K562 (cell line): ENCODE measurements at regions not wholly inside any gene's neighbourhood (a gene's known extent, or its start where the extent isn't known, plus 50 kb on each side); places are given as distances from the start of the nearest gene placed in this dataset.

ENCODE experiments used
- ATAC-seq: fragments of 200-7000 bp; cut with Tn5 transposase; 3 replicates; pipeline ENCODE4 v1.9.1; 2020; ENCODE audit warnings: moderate library complexity
- BruUV-seq: library from RNA; stranded (reverse); fragments of 400-500 nt; replicated peaks from 2 replicates; lab custom pipeline; 2021; lab: Mats Ljungman, UMichigan
- CTCF ChIA-PET: fragments of 300-600 bp; formaldehyde crosslinking; extraction: SDS; loops from one replicate; lab custom pipeline; 2021; ENCODE audit warnings: low intra/inter-chr PET ratio; lab: Yijun Ruan, JAX
- POLR2A ChIA-PET: fragments of 300-600, 350-650 bp; sonication (Branson Sonifier 250); formaldehyde crosslinking; extraction: SDS; loops from one replicate; lab custom pipeline; 2021; ENCODE audit warnings: antibody characterized with exemption, inconsistent platforms; lab: Yijun Ruan, JAX
- DNase-seq, 4 experiments: peaks; one replicate each; pipeline versions ENCODE4 v3.0.0 to v3.0.0-alpha.2; 2011 to 2018; ENCODE audit warnings: low spot score in 3 of 4, mixed read lengths in 3 of 4; ENCODE audit errors: extremely low read depth in 1 of 4
- FAIRE-seq: peaks from 2 replicates; lab custom pipeline; 2011; peaks lifted over from hg19 to GRCh38; lab: Jason Lieb, UNC
- H2AFZ ChIP-seq: 2 replicates; pipeline ENCODE4 v1.6.0; 2011; ENCODE audit warnings: low read depth, low read length, control low read depth, inconsistent platforms
- H3K27ac ChIP-seq: fragments of 200-600 bp; 3 replicates; pipeline ENCODE4 v1.8.0; 2011; ENCODE audit warnings: low read depth, mild to moderate bottlenecking, control low read depth, inconsistent platforms, low read length, moderate library complexity, mixed read lengths; ENCODE audit errors: extremely low read depth
- H3K27me3 ChIP-seq, 2 experiments: fragments of 300-600 bp in 1 of 2; 2 replicates in 1 of 2; 3 replicates in 1 of 2; pipeline versions ENCODE4 v1.6.0 to v1.8.0; 2011; ENCODE audit warnings: inconsistent platforms in 2 of 2, low read length in 2 of 2, mild to moderate bottlenecking in 1 of 2, mixed read lengths in 1 of 2, moderate library complexity in 1 of 2; ENCODE audit not compliant: control insufficient read depth in 2 of 2, insufficient read depth in 2 of 2
- H3K36me3 ChIP-seq: fragments of 300-600 bp; 3 replicates; pipeline ENCODE4 v1.8.0; 2011; ENCODE audit warnings: mild to moderate bottlenecking, low read length, inconsistent platforms; ENCODE audit not compliant: control insufficient read depth, insufficient read depth
- H3K4me1 ChIP-seq, 2 experiments: fragments of 200-600 bp in 1 of 2; replicated peaks in 1 of 2; 2 replicates in 1 of 2; 3 replicates in 1 of 2; pipeline versions ENCODE4 v1.5.1 to v1.8.0; 2011; ENCODE audit warnings: inconsistent platforms in 2 of 2, low read length in 2 of 2, mild to moderate bottlenecking in 1 of 2, mixed read lengths in 1 of 2, moderate library complexity in 1 of 2; ENCODE audit not compliant: control insufficient read depth in 2 of 2, insufficient read depth in 2 of 2
- H3K4me2 ChIP-seq: 2 replicates; pipeline ENCODE4 v1.6.1; 2011; ENCODE audit warnings: low read length, control low read depth, inconsistent platforms, mixed read lengths; ENCODE audit not compliant: insufficient read depth
- H3K4me3 ChIP-seq: fragments of 200-600 bp; sonication (generic), shearing (Covaris generic); 2 replicates; pipeline ENCODE4 v1.5.1; 2016; ENCODE audit warnings: control low read depth, inconsistent platforms
- H3K79me2 ChIP-seq: fragments of 200-600 bp; 3 replicates; pipeline ENCODE4 v1.8.0; 2011; ENCODE audit warnings: low read length, inconsistent platforms; ENCODE audit not compliant: control insufficient read depth, insufficient read depth
- H3K9ac ChIP-seq, 2 experiments: 2 replicates each; pipeline versions ENCODE4 v1.6.0 to v1.6.1; 2011; ENCODE audit warnings: low read depth in 2 of 2, low read length in 2 of 2, control low read depth in 1 of 2, inconsistent platforms in 1 of 2, mild to moderate bottlenecking in 1 of 2, mixed read lengths in 1 of 2; ENCODE audit not compliant: insufficient read depth in 1 of 2
- H3K9me1 ChIP-seq: one replicate; pipeline ENCODE4 v1.6.0; 2011; ENCODE audit warnings: inconsistent platforms, mild to moderate bottlenecking, low read length, moderate library complexity; ENCODE audit not compliant: control insufficient read depth, insufficient read depth
- H3K9me3 ChIP-seq: replicated peaks from 2 replicates; pipeline ENCODE4 v1.5.1; 2011; ENCODE audit warnings: low read depth, low read length, inconsistent platforms; ENCODE audit not compliant: control insufficient read depth, insufficient read depth
- H4K20me1 ChIP-seq: replicated peaks from 2 replicates; pipeline ENCODE4 v1.6.1; 2011; ENCODE audit warnings: low read length, inconsistent platforms, mixed read lengths; ENCODE audit not compliant: control insufficient read depth, insufficient read depth
- ATF7 ChIP-seq: fragments of 450-650 bp; IDR thresholded peaks from 2 replicates; pipeline ENCODE4 v1.7.1; 2014; ENCODE audit warnings: mild to moderate bottlenecking, moderate library complexity
- CEBPB ChIP-seq: fragments of 450-650 bp; IDR thresholded peaks from 2 replicates; pipeline ENCODE4 v1.6.1; 2016; ENCODE audit warnings: missing genetic modification characterization, missing compliant biosample characterization
- DPF2 ChIP-seq: fragments of 450-650 bp; IDR thresholded peaks from 2 replicates; pipeline ENCODE4 v1.6.1; 2016
- FOS ChIP-seq: IDR thresholded peaks from 3 replicates; pipeline ENCODE4 v1.6.1; 2011; ENCODE audit not compliant: insufficient read length; ENCODE audit errors: extremely low read depth
- KLF6 ChIP-seq: fragments of 250-450 bp; sonication (Bioruptor Pico); IDR thresholded peaks from 2 replicates; pipeline ENCODE4 v1.4.0; 2020; ENCODE audit warnings: mild to moderate bottlenecking, moderate library complexity, borderline replicate concordance
- RBM15 ChIP-seq: fragments of 200-400 bp; formaldehyde crosslinking; IDR thresholded peaks from 2 replicates; pipeline ENCODE4 v1.6.1; 2018; ENCODE audit warnings: mild to moderate bottlenecking, low read length, moderate library complexity; ENCODE audit not compliant: insufficient read depth
- RBM22 ChIP-seq: fragments of 200-400 bp; formaldehyde crosslinking; IDR thresholded peaks from 2 replicates; pipeline ENCODE4 v1.6.1; 2018; ENCODE audit warnings: low read length, low read depth; ENCODE audit not compliant: poor library complexity, severe bottlenecking
- SMAD1 ChIP-seq: fragments of 150-350 bp; IDR thresholded peaks from 2 replicates; pipeline ENCODE4 v1.6.1; 2014; ENCODE audit warnings: low read length, low read depth; ENCODE audit not compliant: partially characterized antibody
- ZNF347 ChIP-seq: fragments of 450-650 bp; formaldehyde crosslinking; IDR thresholded peaks from 2 replicates; pipeline ENCODE4 v1.4.0; 2020; ENCODE audit warnings: low read depth, mild to moderate bottlenecking, moderate library complexity
- ZNF586 ChIP-seq: fragments of 450-650 bp; formaldehyde crosslinking; conservative IDR thresholded peaks from 2 replicates; pipeline ENCODE4 v1.4.0; 2020; ENCODE audit warnings: mild to moderate bottlenecking, moderate library complexity
- ZNF75A ChIP-seq: fragments of 450-650 bp; formaldehyde crosslinking; IDR thresholded peaks from 2 replicates; pipeline ENCODE4 v1.4.0; 2020; ENCODE audit warnings: mild to moderate bottlenecking
- in situ Hi-C: fragments of 300-500 bp; cut with MboI; formaldehyde crosslinking; loops from 4 replicates; pipeline ENCODE4 v1.15.0; 2018; ENCODE audit warnings: inconsistent platforms, mixed read lengths
- intact Hi-C: fragments of 100-400 bp; cut with micrococcal nuclease; formaldehyde crosslinking; loops from 2 replicates; pipeline ENCODE4 v1.14.2; 2022
- TF ChIP-seq, protein P1 (sequence below): fragments of 450-650 bp; IDR thresholded peaks from 2 replicates; pipeline ENCODE4 v1.6.1; 2017; ENCODE audit warnings: mild to moderate bottlenecking, moderate library complexity

DNA sequence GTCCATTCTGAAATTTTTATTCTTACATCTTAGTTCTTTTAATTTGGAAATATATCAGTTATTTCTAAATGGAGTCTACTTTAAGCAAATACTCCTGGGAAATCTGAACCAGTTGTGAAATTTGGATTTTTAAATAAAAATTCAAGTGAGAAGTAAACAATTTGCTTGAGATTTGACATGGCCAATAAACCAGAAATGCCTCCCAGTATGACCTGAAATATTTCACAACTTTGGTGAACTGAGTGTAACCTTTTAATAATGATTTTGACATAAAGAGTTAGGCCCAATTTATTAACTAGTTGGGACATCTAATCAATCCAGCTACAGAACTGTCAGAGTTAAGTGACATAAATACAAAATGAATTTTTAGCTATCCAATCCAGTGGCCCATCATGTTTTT is 192.0 kb downstream of the ZC3H11B start:
- POLR2A ChIA-PET = no interaction called here
- no peaks in the 10 kb centered on the region for H3K9me3 ChIP-seq

DNA sequence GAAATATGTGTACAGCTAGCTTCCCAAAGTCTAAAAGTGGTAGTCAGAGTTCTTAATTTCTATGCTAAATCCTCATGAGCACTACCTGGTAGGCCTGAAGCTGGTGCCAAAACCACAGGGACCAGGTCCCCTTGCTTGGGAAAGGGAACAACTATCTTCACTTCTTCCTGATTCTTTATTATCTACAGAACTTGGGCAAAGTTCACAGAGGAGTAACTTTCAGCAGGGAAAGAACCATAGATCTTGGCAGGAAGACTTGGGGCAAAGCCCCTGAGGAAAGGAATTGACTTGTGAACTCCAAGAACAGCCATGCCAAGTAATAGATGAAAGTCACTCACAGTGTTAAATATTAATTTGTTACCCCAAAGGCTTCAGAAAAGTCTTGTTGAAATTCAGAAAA is 193.0 kb downstream of the ZC3H11B start:
- FAIRE-seq = no peak
- Histone ChIP-seq H3K79me2 (no peaks in the 10 kb centered on the region), H3K9ac (no peak overlapping the region), H3K36me3 (no peaks in the 10 kb centered on the region), H3K4me1 (no peaks in the 10 kb centered on the region), H3K4me3 (no peak overlapping the region), H2AFZ (no peak overlapping the region), H3K9me3 (no peaks in the 10 kb centered on the region), H3K27me3 (no peaks in the 10 kb centered on the region), H4K20me1 (no peaks in the 10 kb centered on the region), H3K9me1 (no peaks in the 10 kb centered on the region), H3K4me2 (no peak overlapping the region), H3K27ac (no peak overlapping the region)
- TF ChIP-seq ZNF75A (no peak), ZNF586 (CRISPR knock-in tag) (no peak), RBM22 (no peak), KLF6 (CRISPR knock-in tag) (no peak), RBM15 (no peak), SMAD1 (no peak), DPF2 (no peak), FOS (no peak), CEBPB (no peak)
- no peak for DNase-seq
- ChIA-PET CTCF (no interaction called here), POLR2A (no interaction called here)
- intact Hi-C loops = loop anchor here (5.0 to 10.0 kb wide), 3 partner anchors 215 to 1163 kb away; no protein-coding TSS in a partner anchor
- in situ Hi-C loops = no loop called here
- BruUV-seq = no TSS peak
- ATAC-seq = no peak

More for the DNA sequence above, 192.0 kb downstream of the ZC3H11B start:
- no peaks in the 10 kb centered on the region for H4K20me1 ChIP-seq
- intact Hi-C loops (no loop called here), in situ Hi-C loops (no loop called here)
- H3K79me2 ChIP-seq = no peaks in the 10 kb centered on the region
- ATAC-seq = no peak
- H3K27ac ChIP-seq = no peak overlapping the region
- no peak for FAIRE-seq
- no peaks in the 10 kb centered on the region for H3K36me3 ChIP-seq
- no peak for DNase-seq
- TF ChIP-seq ZNF347 (CRISPR knock-in tag) = no peak
- TF ChIP-seq ATF7 = no peak
- TF ChIP-seq, protein P1, sequence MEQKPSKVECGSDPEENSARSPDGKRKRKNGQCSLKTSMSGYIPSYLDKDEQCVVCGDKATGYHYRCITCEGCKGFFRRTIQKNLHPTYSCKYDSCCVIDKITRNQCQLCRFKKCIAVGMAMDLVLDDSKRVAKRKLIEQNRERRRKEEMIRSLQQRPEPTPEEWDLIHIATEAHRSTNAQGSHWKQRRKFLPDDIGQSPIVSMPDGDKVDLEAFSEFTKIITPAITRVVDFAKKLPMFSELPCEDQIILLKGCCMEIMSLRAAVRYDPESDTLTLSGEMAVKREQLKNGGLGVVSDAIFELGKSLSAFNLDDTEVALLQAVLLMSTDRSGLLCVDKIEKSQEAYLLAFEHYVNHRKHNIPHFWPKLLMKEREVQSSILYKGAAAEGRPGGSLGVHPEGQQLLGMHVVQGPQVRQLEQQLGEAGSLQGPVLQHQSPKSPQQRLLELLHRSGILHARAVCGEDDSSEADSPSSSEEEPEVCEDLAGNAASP = no peak
- CTCF ChIA-PET = no interaction called here
- no peak overlapping the region for H3K4me2 ChIP-seq
- H3K9me1 ChIP-seq = no peaks in the 10 kb centered on the region
- no peak overlapping the region for H3K9ac ChIP-seq
- H3K27me3 ChIP-seq = no peaks in the 10 kb centered on the region
- no peaks in the 10 kb centered on the region for H3K4me1 ChIP-seq
- no TSS peak for BruUV-seq
- no peak overlapping the region for H2AFZ ChIP-seq
- H3K4me3 ChIP-seq = no peak overlapping the region
